Sciatic nerve (tissue), 2 donors: ENCODE measurements at regions not wholly inside any gene's neighbourhood (a gene's known extent, or its start where the extent isn't known, plus 50 kb on each side); places are given as distances from the start of the nearest gene placed in this dataset.

Source experiments
- ATAC-seq: fragments of 200-7000 bp; cut with Tn5 transposase; one replicate; pipeline ENCODE4 v1.9.1; 2020; ENCODE audit warnings: mild to moderate bottlenecking, moderate library complexity
- DNase-seq: peaks from one replicate; pipeline ENCODE4 v3.0.0-alpha.2; 2020; ENCODE audit warnings: low spot score
- intact Hi-C: fragments of 100-400 bp; cut with DNase I; formaldehyde crosslinking; loops from one replicate; pipeline ENCODE4 v1.14.2; 2022
- donor health status: DM: no; HTN: no; CAD: no.
- donor health status: DM: no; HTN: no; CAD: no.

- no peak for ATAC-seq
- DNase-seq, result no peak
- intact Hi-C loops, result no loop called here
These were observed 56.9 kb upstream of the SATB1 start for GRCh38 chr3:18481946-18482548.

DNA sequence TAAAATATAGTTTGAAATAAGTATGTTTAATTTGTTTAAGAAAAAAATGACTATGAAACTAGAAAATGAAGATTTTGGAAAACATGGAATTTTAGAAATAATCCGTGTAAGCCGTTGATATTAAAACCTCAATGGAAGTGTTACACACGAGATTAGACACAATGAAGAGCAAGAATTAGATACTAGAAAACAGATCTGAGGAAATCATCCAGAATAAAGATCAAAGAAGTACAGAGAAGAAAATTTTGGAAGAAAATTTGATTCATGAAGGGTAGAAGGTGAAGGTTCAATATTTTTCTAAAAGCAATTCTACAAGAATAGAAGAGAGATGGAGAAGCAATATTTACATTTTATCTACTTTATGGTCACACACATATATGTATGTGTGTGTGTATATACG lies 52.5 kb upstream of the SATB1 start:
- DNase-seq (no peak), ATAC-seq (no peak)
- intact Hi-C loops, result no loop called here
